Activated naive CD8-positive, alpha-beta T cell treated with anti-CD3 and anti-CD28 coated beads, Interleukin-2, amount 50 U/mL, for 16 hours (primary cell): ENCODE measurements at regions not wholly inside any gene's neighbourhood (a gene's known extent, or its start where the extent isn't known, plus 50 kb on each side); places are given as distances from the start of the nearest gene placed in this dataset.

Source experiments
- DNase-seq: peaks from one replicate; pipeline ENCODE4 v3.0.0-alpha.2; 2020; ENCODE audit warnings: low read depth, low spot score

GRCh38 chr15:93562395-93563123 is 473.5 kb upstream of the RGMA start:
- no peak for DNase-seq

DNA sequence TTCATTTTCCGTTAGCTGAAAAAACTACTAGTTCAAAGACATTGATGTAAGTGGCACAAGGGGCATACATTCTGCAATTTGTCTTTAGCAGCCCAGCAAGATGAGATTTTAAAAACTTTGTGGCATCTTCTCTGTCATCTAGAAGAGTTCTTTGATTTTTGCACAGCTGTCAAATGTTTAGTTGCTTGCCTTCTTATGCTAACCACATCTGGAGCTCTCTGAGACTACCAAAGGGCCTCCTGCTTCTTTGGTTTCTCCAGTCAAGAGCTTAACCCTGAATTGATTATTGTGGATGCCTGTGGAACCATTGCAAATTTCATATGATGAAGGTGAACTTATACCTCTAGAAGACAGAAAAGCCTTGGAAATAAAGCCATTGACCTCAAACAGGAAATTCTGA is 468.7 kb upstream of the RGMA start:
- DNase-seq: no peak

DNA sequence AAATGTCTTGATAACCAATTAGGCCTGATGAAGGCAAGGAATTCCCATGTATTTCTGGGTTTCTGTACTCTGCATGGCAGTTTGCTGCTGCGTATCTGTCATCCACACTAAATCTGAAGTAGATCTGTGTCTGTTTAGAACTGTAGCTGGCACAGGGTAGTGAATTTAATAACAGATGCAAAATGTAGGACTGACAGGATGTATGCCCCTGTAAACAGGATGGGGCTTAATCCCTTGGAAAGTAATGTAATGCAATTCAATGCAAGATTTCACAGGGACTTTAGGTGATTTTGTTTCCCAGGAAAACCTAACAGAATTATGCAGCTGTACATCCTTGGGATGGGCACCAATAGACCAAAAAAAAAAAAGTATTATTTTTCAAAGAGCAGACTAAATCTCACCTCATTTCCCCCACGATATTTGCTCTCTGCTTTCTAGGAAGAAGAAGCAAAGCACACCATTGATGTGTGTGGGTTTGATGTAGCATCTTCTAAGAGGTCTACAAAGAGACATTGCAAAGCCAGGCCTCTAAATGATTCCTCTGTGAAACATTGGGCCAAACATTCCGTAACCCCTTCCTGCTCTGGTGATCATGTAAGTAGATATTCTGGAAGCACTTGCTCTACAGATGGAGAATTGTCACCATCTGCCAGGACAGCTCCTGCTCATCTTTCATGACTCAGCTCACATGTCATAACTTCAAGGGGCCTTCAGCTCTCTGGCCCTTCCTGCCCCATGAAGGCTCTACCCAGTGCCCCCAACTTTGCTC is 464.3 kb upstream of the RGMA start:
- no peak for DNase-seq

DNA sequence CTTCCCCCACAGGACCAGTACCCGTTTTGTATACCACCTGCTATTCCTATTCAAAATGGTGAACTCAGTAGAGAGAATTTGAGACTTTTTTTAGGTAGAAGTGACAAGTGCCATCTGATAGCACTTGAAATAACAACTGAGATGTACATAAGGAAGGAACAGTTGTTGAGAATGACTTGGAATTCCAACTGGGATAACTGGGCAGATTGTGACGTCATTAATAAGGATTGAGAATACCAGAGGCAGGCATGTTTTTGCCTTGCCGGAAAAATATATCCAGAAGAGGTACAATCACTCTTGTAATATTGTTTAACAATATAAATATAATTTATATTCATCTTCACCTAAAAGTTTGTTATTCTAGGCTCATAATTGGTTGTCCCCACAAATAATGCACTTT is 454.1 kb upstream of the RGMA start:
- no peak for DNase-seq

GRCh38 chr15:93527374-93528050 is 438.5 kb upstream of the RGMA start:
- no peak for DNase-seq

DNA sequence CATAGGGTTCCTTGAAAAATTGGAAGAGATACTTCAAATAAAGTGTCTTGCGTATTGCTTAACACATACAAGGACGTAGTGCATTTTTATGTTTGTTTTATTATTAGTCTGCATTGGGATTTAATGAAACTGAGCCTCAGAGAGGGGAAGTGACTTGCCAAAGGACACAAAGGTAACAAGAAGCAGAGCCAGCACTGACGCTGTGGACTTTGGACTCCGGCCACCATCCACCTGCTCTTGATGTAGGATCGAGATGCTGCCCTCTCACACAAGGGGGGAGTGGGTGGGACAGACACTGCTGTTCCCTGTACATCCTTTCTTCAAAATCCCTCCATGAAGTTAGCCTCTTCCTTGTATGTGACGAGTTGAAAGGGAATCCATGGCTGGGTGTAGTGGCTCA is 435.4 kb upstream of the RGMA start:
- no peak for DNase-seq

DNA sequence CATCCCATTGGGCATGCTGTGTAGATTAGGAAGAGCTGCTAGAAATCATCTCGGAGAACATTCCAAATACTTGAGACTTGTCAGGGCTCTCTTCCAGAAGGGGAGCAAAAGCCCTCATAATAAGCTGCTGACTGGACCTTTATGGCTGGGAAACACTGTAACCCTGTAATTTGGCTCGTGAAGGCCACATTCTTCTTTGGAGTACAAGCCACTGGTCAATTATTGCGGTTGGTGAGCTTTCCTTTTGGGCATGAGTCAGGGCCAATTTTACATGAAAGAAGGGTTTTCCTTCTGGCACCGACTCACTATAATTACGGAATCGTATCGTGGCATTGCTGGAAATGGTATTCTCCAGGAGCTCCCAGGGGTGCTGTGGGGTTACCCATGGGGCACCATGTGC is 434.5 kb upstream of the RGMA start:
- no peak for DNase-seq

DNA sequence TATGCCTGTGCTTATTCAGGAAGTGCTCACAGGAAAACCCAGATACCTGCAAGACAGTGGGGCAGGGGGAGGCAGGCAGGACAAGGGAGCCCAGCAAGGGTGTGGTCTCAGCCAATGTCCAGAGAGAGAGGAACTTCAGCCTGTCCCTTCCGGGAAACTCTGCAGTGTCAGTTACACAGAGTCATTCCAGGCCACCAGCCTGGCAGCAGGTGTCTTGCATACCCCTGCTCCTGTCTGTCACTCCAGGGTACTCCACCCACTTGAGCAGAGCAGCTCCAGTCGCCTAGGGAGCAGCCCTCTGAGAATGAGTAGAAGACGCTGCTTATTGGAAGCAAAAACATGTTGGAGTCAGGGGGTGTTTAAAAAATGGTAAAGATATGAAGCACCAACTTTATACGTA is 431.2 kb upstream of the RGMA start:
- no peak for DNase-seq

DNA sequence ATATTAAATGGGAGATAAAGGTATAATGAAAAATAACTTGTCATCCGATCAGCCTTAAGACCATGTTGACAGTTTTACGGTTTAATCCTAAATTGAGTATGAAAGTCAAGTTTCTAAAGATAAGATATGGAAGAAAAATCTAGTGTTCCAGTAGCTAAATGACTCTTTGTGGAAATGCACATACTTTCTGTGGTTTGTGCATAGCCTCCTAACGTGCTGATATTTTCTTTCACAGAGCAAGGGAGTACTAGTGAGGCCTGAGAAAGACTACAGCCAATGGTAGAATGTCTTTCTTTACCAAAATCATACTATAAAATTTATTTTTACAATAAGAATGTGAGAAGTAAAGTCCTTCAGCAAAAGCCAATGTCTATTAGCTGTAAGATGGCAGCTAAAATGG is 430.6 kb upstream of the RGMA start:
- DNase-seq: no peak

- DNase-seq: no peak
These were observed 428.2 kb upstream of the RGMA start for GRCh38 chr15:93517176-93517575.

- DNase-seq: no peak
These were observed 426.4 kb upstream of the RGMA start for GRCh38 chr15:93515256-93516051.

GRCh38 chr15:93506646-93507045 is 417.6 kb upstream of the RGMA start:
- no peak for DNase-seq

GRCh38 chr15:93505506-93505905 is 416.5 kb upstream of the RGMA start:
- DNase-seq: no peak

GRCh38 chr15:93501946-93502345 is 412.9 kb upstream of the RGMA start:
- DNase-seq: no peak

DNA sequence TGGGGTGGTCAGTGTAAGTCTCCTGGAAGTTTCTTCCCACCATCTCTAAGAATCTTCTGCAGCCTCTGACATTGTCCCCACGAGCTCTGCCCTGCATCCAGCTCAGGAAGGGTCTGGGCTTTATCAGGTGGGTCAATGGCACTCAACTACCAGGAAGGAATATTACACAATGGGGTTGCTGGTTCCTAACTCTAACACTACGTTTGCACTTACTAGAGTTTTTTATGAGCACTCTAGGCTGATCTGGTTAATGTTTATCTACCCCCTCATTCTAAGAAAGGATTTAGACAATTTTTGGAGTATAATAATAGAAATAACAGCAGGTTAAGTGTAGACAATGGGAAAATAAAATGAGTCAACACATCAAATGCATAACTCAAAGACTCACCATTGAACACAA is 411.1 kb upstream of the RGMA start:
- no peak for DNase-seq

DNA sequence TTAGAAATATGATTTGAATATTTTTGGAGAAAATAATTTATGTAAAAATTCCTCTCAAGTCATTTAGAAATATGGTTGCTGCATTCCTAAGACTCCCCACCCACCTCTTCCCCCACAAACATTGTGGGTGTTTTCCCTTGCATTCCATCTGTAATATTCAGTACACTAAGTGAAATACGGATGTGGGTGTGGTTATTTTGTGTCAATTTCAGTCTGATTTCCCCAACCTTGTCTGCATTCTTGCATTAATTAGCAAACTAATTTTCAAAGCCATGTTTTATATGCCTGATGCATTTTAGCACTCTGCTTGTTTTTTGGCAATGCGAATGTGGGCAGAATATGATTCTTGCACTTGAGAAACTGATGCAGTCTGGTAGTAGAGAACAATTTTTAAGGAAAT is 408.3 kb upstream of the RGMA start:
- no peak for DNase-seq

DNA sequence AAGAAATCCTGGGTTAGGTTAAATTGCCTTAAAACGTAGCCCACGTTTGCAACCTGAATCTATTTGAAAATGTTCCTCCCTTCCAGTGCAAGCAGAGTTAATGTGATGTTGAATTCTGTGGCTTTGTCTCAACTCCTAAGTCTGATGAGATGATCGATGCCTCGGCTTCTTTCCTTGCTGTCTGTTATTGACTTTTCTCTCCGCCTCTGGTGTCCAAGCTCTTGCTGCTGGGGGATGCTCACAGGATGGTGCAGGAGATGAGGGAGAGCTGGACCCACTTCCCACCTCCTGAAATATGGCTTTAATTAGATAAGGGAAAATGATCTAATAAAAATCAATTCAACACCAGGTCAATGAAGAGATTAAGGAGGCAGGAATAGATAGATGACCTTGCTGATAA is 407.9 kb upstream of the RGMA start:
- DNase-seq: no peak

GRCh38 chr15:93495799-93496637 is 407.0 kb upstream of the RGMA start:
- DNase-seq: no peak

- no peak for DNase-seq
These were observed 404.2 kb upstream of the RGMA start for GRCh38 chr15:93493172-93493571.

GRCh38 chr15:93491291-93491690 is 402.3 kb upstream of the RGMA start:
- no peak for DNase-seq

DNA sequence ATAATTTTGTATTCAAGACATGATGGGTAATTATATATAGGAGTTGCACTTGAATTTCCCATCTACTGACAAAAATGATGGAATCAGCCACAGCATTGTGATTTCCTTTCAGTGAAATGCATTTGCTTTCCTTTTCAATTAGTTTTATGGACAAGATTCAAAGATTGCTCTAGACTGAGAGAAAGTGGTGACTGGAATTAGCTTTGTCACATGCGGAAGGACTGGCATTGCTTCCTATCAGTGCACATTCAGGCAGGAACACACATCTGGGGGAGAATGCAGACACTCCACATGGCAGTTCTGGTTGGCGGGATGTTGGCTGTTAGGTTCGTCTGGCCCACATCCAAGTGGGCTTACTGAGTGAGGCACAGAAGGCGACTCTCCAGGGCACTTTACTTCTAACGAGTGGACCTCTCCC is 399.3 kb upstream of the RGMA start:
- no peak for DNase-seq
